Ishikawa (cell line): ENCODE measurements at regions not wholly inside any gene's neighbourhood (a gene's known extent, or its start where the extent isn't known, plus 50 kb on each side); places are given as distances from the start of the nearest gene placed in this dataset.

Experiments
- EP300 ChIP-seq: IDR thresholded peaks from 2 replicates; pipeline ENCODE4 v1.6.1; 2012; ENCODE audit warnings: borderline replicate concordance
- RAD21 ChIP-seq: IDR thresholded peaks from 2 replicates; pipeline ENCODE4 v1.6.1; 2012; ENCODE audit warnings: low read depth
- REST ChIP-seq: IDR thresholded peaks from 2 replicates; pipeline ENCODE4 v1.6.1; 2012; ENCODE audit warnings: low read depth, mild to moderate bottlenecking

DNA sequence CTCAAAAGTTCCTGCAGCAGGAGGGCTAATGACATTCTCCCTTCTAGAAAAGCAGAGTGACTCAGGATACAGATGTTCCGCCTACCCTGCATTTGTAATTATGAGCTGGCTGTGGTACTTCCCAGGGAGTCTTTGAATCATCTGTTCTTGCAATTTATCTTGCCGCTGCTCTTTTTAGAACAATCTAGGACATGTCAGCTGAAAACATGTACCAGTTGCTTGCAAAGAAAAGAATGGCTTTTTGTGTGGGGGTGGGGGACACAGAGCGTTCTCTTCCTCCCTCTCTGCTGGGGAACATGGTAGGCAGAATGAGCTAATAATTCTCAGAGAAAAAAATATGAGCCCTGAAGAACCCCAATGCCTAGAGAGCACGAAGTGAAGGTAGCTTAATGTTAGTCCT, 51.7 kb upstream of the TUT7 start:
- no peak for TF ChIP-seq RAD21
- TF ChIP-seq EP300 = no peak
- TF ChIP-seq REST = no peak
